Neutrophil (primary cell): ENCODE measurements at regions not wholly inside any gene's neighbourhood (a gene's known extent, or its start where the extent isn't known, plus 50 kb on each side); places are given as distances from the start of the nearest gene placed in this dataset.

Experiments
- H3K27ac ChIP-seq: fragments of 200-600 bp; sonication (generic); 2 replicates; pipeline ENCODE4 v1.5.1; 2016; ENCODE audit warnings: mild to moderate bottlenecking, moderate library complexity
- H3K27me3 ChIP-seq: fragments of 200-600 bp; sonication (generic); 2 replicates; pipeline ENCODE4 v1.6.0; 2016; ENCODE audit warnings: mild to moderate bottlenecking
- H3K36me3 ChIP-seq: fragments of 200-600 bp; sonication (generic); 2 replicates; pipeline ENCODE4 v1.5.1; 2017
- H3K4me1 ChIP-seq, 2 experiments: fragments of 200-600 bp in 1 of 2; sonication (generic) in 1 of 2; 1 replicate in 1 of 2; 2 replicates in 1 of 2; pipeline versions ENCODE4 v1.5.1 to v1.6.1; 2013 to 2016; ENCODE audit warnings: low read depth in 1 of 2, low read length in 1 of 2, mild to moderate bottlenecking in 1 of 2, moderate library complexity in 1 of 2; ENCODE audit not compliant: control insufficient read depth in 1 of 2, insufficient read depth in 1 of 2
- H3K4me3 ChIP-seq, 2 experiments: fragments of 200-600 bp in 1 of 2; sonication (generic) in 1 of 2; 1 replicate in 1 of 2; 2 replicates in 1 of 2; pipeline ENCODE4 v1.5.1; 2013 to 2016; ENCODE audit warnings: low read depth in 1 of 2, low read length in 1 of 2, mild to moderate bottlenecking in 1 of 2, moderate library complexity in 1 of 2
- H3K9me3 ChIP-seq: fragments of 200-600 bp; sonication (generic); 2 replicates; pipeline ENCODE4 v1.5.1; 2016
- CTCF ChIP-seq: fragments of 200-600 bp; sonication (generic); IDR thresholded peaks from 2 replicates; pipeline ENCODE4 v1.5.1; 2016; ENCODE audit warnings: antibody characterized with exemption

GRCh38 chr12:77630790-77631445, 199.8 kb upstream of the NAV3 start:
- H3K9me3 ChIP-seq: no peaks in the 10 kb centered on the region
- H3K4me3 ChIP-seq: no peak overlapping the region
- H3K27me3 ChIP-seq: no peaks in the 10 kb centered on the region
- H3K36me3 ChIP-seq: no peaks in the 10 kb centered on the region
- H3K4me1 ChIP-seq: no peaks in the 10 kb centered on the region
- H3K27ac ChIP-seq: no peak overlapping the region
- TF ChIP-seq CTCF: no peak

- no peaks in the 10 kb centered on the region for H3K36me3 ChIP-seq
- H3K27ac ChIP-seq: no peak overlapping the region
- H3K27me3 ChIP-seq: no peaks in the 10 kb centered on the region
- H3K4me1 ChIP-seq: no peaks in the 10 kb centered on the region
- TF ChIP-seq CTCF: no peak
- H3K4me3 ChIP-seq: no peak overlapping the region
- H3K9me3 ChIP-seq: no peaks in the 10 kb centered on the region
These were observed 200.3 kb upstream of the NAV3 start for GRCh38 chr12:77630344-77630743.

- Histone ChIP-seq H3K36me3 (no peaks in the 10 kb centered on the region), H3K9me3 (no peaks in the 10 kb centered on the region), H3K27ac (no peak overlapping the region), H3K27me3 (no peaks in the 10 kb centered on the region), H3K4me1 (no peaks in the 10 kb centered on the region), H3K4me3 (no peak overlapping the region)
- TF ChIP-seq CTCF: no peak
These were observed 201.6 kb upstream of the NAV3 start for GRCh38 chr12:77629141-77629540.

GRCh38 chr12:77625441-77625840, 205.3 kb upstream of the NAV3 start:
- no peaks in the 10 kb centered on the region for H3K9me3 ChIP-seq
- no peaks in the 10 kb centered on the region for H3K36me3 ChIP-seq
- H3K27ac ChIP-seq: no peak overlapping the region
- no peak for TF ChIP-seq CTCF
- H3K4me3 ChIP-seq: no peak overlapping the region
- no peaks in the 10 kb centered on the region for H3K27me3 ChIP-seq
- H3K4me1 ChIP-seq: no peaks in the 10 kb centered on the region

GRCh38 chr12:77619425-77619824, 211.3 kb upstream of the NAV3 start:
- no peaks in the 10 kb centered on the region for H3K9me3 ChIP-seq
- H3K4me3 ChIP-seq: no peak overlapping the region
- H3K4me1 ChIP-seq: no peaks in the 10 kb centered on the region
- no peaks in the 10 kb centered on the region for H3K36me3 ChIP-seq
- H3K27ac ChIP-seq: no peak overlapping the region
- no peaks in the 10 kb centered on the region for H3K27me3 ChIP-seq
- no peak for TF ChIP-seq CTCF
